Astrocyte of the cerebellum (primary cell): ENCODE measurements at regions not wholly inside any gene's neighbourhood (a gene's known extent, or its start where the extent isn't known, plus 50 kb on each side); places are given as distances from the start of the nearest gene placed in this dataset.

Experiments used
- DNase-seq: peaks from one replicate; pipeline ENCODE4 v3.0.0-alpha.2; 2011; ENCODE audit warnings: low read depth
- H3K4me3 ChIP-seq: 2 replicates; pipeline ENCODE4 v1.5.1; 2011; ENCODE audit warnings: mild to moderate bottlenecking, low read depth, low read length, moderate library complexity
- CTCF ChIP-seq: IDR thresholded peaks from 2 replicates; pipeline ENCODE4 v1.5.1; 2012; ENCODE audit warnings: low read length, low read depth, moderate library complexity, mild to moderate bottlenecking; ENCODE audit errors: missing control alignments
- in situ Hi-C: cut with HindIII; loops from 2 replicates; pipeline ENCODE4 v1.10.0; 2017; ENCODE audit warnings: low sequenced_read_pairs

GRCh38 chr15:38954090-38954489 lies 389.5 kb upstream of the RASGRP1 start:
- in situ Hi-C loops: no loop called here
- H3K4me3 ChIP-seq: no peak overlapping the region
- TF ChIP-seq CTCF: no peak
- DNase-seq: no peak

- no peak for DNase-seq
- TF ChIP-seq CTCF: no peak
- in situ Hi-C loops: no loop called here
- no peak overlapping the region for H3K4me3 ChIP-seq
Measured at GRCh38 chr15:38961456-38961855, 396.8 kb upstream of the RASGRP1 start.

GRCh38 chr15:38961931-38962330 lies 397.3 kb upstream of the RASGRP1 start:
- TF ChIP-seq CTCF: no peak
- in situ Hi-C loops: no loop called here

GRCh38 chr15:38972831-38973230 lies 408.2 kb upstream of the RASGRP1 start:
- no peak overlapping the region for H3K4me3 ChIP-seq
- TF ChIP-seq CTCF: no peak
- in situ Hi-C loops: no loop called here
- DNase-seq: no peak

More at GRCh38 chr15:38961931-38962330, 397.3 kb upstream of the RASGRP1 start:
- no peak overlapping the region for H3K4me3 ChIP-seq
- DNase-seq: peak; percentile 44

GRCh38 chr15:38975282-38975990 lies 410.8 kb upstream of the RASGRP1 start:
- no peak for DNase-seq
- no peak overlapping the region for H3K4me3 ChIP-seq
- in situ Hi-C loops: no loop called here
- TF ChIP-seq CTCF: no peak

GRCh38 chr15:38991126-38991525 lies 426.5 kb upstream of the RASGRP1 start:
- DNase-seq: peak; percentile 34
- peak; percentile 56 for TF ChIP-seq CTCF
- in situ Hi-C loops: loop anchor here (5.0 kb wide), 1 partner anchor 51 kb away; no protein-coding TSS in a partner anchor
- H3K4me3 ChIP-seq: no peak overlapping the region

- TF ChIP-seq CTCF: no peak
- no peak overlapping the region for H3K4me3 ChIP-seq
- DNase-seq: no peak
- in situ Hi-C loops: loop anchor here (5.0 kb wide), 1 partner anchor 51 kb away; no protein-coding TSS in a partner anchor
Measured at GRCh38 chr15:38991701-38992100, 427.1 kb upstream of the RASGRP1 start.
